LNCaP clone FGC (cell line): ENCODE measurements at regions not wholly inside any gene's neighbourhood (a gene's known extent, or its start where the extent isn't known, plus 50 kb on each side); places are given as distances from the start of the nearest gene placed in this dataset.
"Not testable (repeated sequence)": the region's sequence is repeated elsewhere in the genome, so short reads cannot be mapped to it uniquely, and the experiment has no call there.

Experiments used
- DNase-seq: peaks from one replicate; pipeline ENCODE4 v3.0.0-alpha.2; 2011; ENCODE audit warnings: low read depth
- H3K4me3 ChIP-seq: 2 replicates; pipeline ENCODE4 v1.5.1; 2011; ENCODE audit warnings: mild to moderate bottlenecking, low read depth, low read length, control low read depth
- TF ChIP-seq, protein P1 (sequence below): IDR thresholded peaks from 2 replicates; pipeline ENCODE4 v1.5.1; 2012; ENCODE audit warnings: mild to moderate bottlenecking; ENCODE audit not compliant: control insufficient read depth, insufficient read depth; ENCODE audit errors: extremely low read depth

DNA sequence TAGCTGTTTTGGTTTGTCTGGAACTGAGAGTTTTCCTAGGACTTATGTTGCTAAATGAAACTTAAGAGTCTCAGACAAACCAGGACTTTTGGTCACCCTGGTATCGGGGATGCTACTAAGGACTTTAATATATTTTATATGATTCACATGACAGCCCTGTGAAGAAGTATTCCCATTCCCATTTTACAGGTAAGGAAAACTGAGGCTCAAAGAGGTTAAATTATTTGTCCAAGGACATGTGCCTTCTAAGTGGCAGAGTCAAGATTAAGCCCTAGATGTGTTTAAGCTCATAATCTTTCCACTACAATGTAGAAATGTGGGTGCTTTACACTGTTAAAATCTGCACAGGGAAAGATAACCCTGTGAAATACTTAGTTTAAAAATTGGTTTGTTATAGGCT, 77.7 kb upstream of the ATP5MC3 start:
- TF ChIP-seq, protein P1, sequence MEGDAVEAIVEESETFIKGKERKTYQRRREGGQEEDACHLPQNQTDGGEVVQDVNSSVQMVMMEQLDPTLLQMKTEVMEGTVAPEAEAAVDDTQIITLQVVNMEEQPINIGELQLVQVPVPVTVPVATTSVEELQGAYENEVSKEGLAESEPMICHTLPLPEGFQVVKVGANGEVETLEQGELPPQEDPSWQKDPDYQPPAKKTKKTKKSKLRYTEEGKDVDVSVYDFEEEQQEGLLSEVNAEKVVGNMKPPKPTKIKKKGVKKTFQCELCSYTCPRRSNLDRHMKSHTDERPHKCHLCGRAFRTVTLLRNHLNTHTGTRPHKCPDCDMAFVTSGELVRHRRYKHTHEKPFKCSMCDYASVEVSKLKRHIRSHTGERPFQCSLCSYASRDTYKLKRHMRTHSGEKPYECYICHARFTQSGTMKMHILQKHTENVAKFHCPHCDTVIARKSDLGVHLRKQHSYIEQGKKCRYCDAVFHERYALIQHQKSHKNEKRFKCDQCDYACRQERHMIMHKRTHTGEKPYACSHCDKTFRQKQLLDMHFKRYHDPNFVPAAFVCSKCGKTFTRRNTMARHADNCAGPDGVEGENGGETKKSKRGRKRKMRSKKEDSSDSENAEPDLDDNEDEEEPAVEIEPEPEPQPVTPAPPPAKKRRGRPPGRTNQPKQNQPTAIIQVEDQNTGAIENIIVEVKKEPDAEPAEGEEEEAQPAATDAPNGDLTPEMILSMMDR: no peak
- H3K4me3 ChIP-seq: no peak overlapping the region
- no peak for DNase-seq

DNA sequence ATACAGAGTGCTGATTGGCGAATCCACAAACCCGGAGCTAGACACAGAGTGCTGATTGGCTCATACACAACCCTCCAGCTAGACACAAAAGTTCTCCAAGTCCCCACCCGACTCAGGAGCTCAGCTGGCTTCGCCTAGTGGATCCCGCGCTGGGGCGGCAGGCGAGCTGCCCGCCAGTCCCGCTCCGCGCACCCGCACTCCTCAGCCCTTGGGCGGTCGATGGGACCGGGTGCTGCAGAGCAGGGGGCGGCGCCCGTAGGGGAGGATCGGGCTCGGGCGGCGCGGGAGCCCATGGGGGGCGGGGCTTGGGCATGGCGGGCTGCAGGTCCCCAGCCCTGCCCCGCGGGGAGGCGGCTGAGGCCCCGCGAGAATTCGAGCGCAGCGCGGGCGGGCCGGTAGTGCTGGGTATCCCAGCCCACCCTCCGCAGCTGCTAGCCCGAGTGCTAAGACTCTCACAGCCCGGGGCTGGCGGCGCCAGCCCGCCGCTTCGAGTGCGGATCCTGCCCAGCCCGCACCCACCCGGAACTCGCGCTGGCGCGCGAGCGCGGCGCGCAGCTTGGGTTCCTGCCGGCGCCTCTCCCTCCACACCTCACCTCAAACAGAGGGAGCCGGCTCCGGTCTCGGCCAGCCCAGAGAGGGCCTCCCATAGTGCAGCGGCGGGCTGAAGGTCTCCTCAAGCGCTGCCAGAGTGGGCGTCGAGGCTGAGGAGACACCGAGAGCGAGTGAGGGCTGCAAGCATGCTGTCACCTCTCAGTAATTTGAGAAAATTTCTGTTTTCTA, 75.5 kb upstream of the ATP5MC3 start:
- TF ChIP-seq, protein P1: no peak
- no peak overlapping the region for H3K4me3 ChIP-seq
- DNase-seq: no peak

DNA sequence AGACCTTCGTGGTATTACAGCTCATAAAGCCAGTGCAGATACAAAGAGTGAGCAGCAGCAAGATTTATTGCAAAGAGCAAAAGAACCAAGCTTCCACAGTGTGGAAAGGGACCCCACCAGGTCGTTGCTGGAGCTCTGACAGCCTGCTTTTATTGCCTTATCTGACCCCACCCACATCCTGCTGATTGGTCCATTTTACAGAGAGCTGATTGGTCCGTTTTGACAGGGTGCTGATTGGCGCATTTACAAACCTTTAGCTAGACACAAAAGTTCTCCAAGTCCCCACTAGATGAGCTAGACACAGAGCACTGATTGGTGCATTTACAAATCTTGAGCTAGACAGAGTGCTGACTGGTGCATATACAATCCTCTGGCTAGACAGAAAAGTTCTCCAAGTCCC, 74.9 kb upstream of the ATP5MC3 start:
- not testable (repeated sequence) for H3K4me3 ChIP-seq, DNase-seq

DNA sequence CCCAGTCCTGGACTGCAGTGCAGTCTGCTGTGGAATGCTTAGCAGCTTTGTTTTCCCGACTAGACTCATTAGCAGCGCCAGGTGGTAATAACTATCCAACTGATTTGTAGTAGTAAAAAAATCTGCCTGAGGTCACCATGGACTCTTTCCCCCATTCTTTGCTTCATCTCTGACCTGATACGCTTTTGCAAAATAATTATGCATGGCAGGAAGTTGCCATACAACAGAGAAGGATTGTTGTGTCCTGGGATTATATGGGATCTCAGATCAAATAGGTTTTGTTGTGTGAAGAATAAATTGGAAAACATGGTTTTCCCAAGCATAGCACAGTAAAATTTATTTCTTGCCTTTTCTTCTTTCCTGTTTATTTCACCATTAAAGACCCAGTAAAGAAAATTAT, 72.4 kb upstream of the ATP5MC3 start:
- TF ChIP-seq, protein P1: no peak
- DNase-seq: no peak
- no peak overlapping the region for H3K4me3 ChIP-seq

DNA sequence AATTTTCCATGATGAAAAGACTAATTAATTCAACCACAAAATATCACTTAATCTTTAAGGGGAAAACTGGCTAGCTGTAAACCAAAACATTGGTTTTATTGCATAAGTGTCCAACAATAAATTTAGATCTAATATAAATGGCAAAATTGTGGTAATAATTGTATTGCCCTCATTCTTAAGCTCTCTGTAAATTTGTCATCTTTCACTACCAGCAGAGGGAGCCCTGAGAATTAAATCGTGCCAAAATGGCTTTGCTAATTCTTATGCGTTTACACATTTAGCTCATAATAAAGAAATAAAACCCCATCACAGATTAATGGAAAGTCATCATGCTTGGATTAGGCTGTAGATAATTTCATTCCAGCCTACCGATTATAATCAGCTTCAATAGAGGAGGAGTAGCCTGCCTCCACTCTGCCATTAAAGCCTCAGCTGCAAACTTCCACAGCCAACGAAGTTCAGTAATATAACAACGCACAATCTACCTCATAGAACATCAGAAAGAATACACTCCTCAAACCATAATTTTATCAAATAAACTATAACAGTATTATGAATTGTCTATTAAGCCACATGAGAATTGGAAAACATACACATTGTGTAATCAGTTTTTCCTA, 70.0 kb upstream of the ATP5MC3 start:
- no peak for DNase-seq
- no peak overlapping the region for H3K4me3 ChIP-seq
- TF ChIP-seq, protein P1: peak; percentile 62

DNA sequence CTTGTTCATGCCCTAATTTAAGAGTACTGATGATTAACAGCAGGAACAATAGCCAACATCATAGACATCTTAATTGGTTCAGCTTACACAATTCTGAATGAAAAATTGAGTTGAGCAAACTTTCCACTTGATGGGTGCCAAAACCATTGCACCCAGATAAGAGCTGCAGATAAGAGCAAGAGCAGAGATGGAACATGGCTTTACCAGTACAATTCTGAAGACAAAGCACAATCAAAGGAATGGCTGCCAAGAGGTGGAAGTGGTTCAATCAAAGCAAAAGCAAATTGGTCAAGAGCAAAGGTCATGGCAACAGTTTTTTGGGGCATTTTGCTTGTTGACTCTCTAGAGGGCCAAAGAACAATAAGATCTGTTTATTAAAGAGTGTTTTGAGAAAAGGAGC, 65.6 kb upstream of the ATP5MC3 start:
- no peak for DNase-seq
- TF ChIP-seq, protein P1: no peak
- H3K4me3 ChIP-seq: no peak overlapping the region

DNA sequence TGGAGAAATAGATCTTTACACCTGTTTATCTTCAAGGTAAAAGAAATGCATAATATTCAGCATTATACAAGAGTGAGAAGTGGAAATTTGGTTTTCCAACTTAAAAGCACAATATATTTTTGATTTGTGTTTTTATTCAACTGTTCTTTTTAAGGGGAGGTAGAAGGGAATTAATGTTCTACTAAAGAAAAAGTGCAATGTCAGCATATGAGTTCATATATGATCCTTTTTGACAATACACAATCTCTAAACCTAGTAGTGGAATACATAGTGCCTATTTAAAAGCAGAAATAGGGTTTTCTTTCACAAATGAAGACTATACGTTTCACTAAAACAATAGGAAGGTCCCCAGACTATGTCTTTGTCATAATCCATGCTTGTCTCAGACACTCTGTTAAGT, 63.2 kb upstream of the ATP5MC3 start:
- TF ChIP-seq, protein P1: no peak

More for the DNA sequence above, 63.2 kb upstream of the ATP5MC3 start:
- DNase-seq: no peak
- H3K4me3 ChIP-seq: no peak overlapping the region
